HG03432 (cell line): ENCODE measurements at regions not wholly inside any gene's neighbourhood (a gene's known extent, or its start where the extent isn't known, plus 50 kb on each side); places are given as distances from the start of the nearest gene placed in this dataset.

Experiments used
- ATAC-seq: cut with Tn5 transposase; IDR thresholded peaks from one replicate; pipeline ENCODE4 v1.9.1; 2021; ENCODE audit warnings: mild to moderate bottlenecking, moderate library complexity; ENCODE audit not compliant: unreplicated experiment

- ATAC-seq: no peak
These were observed 131.1 kb upstream of the COL21A1 start for GRCh38 chr6:56378507-56378906.

- no peak for ATAC-seq
These were observed 129.9 kb upstream of the COL21A1 start for GRCh38 chr6:56377295-56377694.

- ATAC-seq: no peak
These were observed 128.4 kb upstream of the COL21A1 start for GRCh38 chr6:56375806-56376205.

- no peak for ATAC-seq
These were observed 127.5 kb upstream of the COL21A1 start for GRCh38 chr6:56374841-56375369.

- ATAC-seq: no peak
These were observed 125.1 kb upstream of the COL21A1 start for GRCh38 chr6:56372406-56372995.

- ATAC-seq: peak; percentile 95
These were observed 123.3 kb upstream of the COL21A1 start for GRCh38 chr6:56370561-56371211.

GRCh38 chr6:56370127-56370540 is 122.8 kb upstream of the COL21A1 start:
- no peak for ATAC-seq

GRCh38 chr6:56368491-56368890 is 121.1 kb upstream of the COL21A1 start:
- ATAC-seq: no peak

GRCh38 chr6:56366141-56366852 is 118.9 kb upstream of the COL21A1 start:
- no peak for ATAC-seq

- ATAC-seq: no peak
These were observed 117.5 kb upstream of the COL21A1 start for GRCh38 chr6:56364827-56365339.

- no peak for ATAC-seq
These were observed 117.0 kb upstream of the COL21A1 start for GRCh38 chr6:56364431-56364826.

- no peak for ATAC-seq
These were observed 116.5 kb upstream of the COL21A1 start for GRCh38 chr6:56363796-56364430.

GRCh38 chr6:56361812-56362211 is 114.4 kb upstream of the COL21A1 start:
- ATAC-seq: no peak

- peak; percentile 89 for ATAC-seq
These were observed 112.0 kb upstream of the COL21A1 start for GRCh38 chr6:56359201-56359899.

GRCh38 chr6:56357616-56358373 is 110.4 kb upstream of the COL21A1 start:
- no peak for ATAC-seq

GRCh38 chr6:56356426-56356825 is 109.0 kb upstream of the COL21A1 start:
- ATAC-seq: no peak

- ATAC-seq: no peak
These were observed 106.5 kb upstream of the COL21A1 start for GRCh38 chr6:56353860-56354259.

GRCh38 chr6:56350628-56351260 is 103.4 kb upstream of the COL21A1 start:
- no peak for ATAC-seq

- ATAC-seq: no peak
These were observed 101.8 kb upstream of the COL21A1 start for GRCh38 chr6:56349194-56349593.
